SK-N-SH (cell line): ENCODE measurements at regions not wholly inside any gene's neighbourhood (a gene's known extent, or its start where the extent isn't known, plus 50 kb on each side); places are given as distances from the start of the nearest gene placed in this dataset.

Experiments used
- CTCF ChIA-PET: fragments of 300-600, 350-600 bp; formaldehyde crosslinking; extraction: SDS; loops from one replicate; lab custom pipeline; 2021; lab: Yijun Ruan, JAX
- POLR2A ChIA-PET: fragments of 350-600 bp; sonication (Branson Sonifier 250); formaldehyde crosslinking; extraction: SDS; loops from one replicate; lab custom pipeline; 2020; ENCODE audit warnings: antibody characterized with exemption, inconsistent platforms; lab: Yijun Ruan, JAX
- DNase-seq: peaks from one replicate; pipeline ENCODE4 v3.0.0; 2012
- H2AFZ ChIP-seq: fragments of 200-600 bp; sonication (generic); 2 replicates; pipeline ENCODE4 v1.8.1; 2016; ENCODE audit warnings: antibody characterized with exemption, mild to moderate bottlenecking, low read depth
- H3F3A ChIP-seq: fragments of 200-600 bp; sonication (generic); replicated peaks from 2 replicates; pipeline ENCODE3; 2016; ENCODE audit warnings: antibody characterized with exemption, mild to moderate bottlenecking; ENCODE audit not compliant: insufficient read depth
- H3K27ac ChIP-seq, 2 experiments: fragments of 200-500 bp in 1 of 2; fragments of 200-600 bp in 1 of 2; sonication (Bioruptor generic) in 1 of 2; sonication (generic), shearing (Covaris generic) in 1 of 2; 2 replicates each; pipeline versions ENCODE4 v1.5.1 to v1.6.1; 2014 to 2016; ENCODE audit warnings: low read depth in 2 of 2, inconsistent platforms in 1 of 2, low read length in 1 of 2, mild to moderate bottlenecking in 1 of 2, mixed read lengths in 1 of 2
- H3K27me3 ChIP-seq: fragments of 200-600 bp; sonication (generic), shearing (Covaris generic); 2 replicates; pipeline ENCODE4 v1.6.1; 2016; ENCODE audit warnings: mixed run types; ENCODE audit not compliant: insufficient read depth
- H3K36me3 ChIP-seq, 2 experiments: fragments of 200-500 bp in 1 of 2; fragments of 200-600 bp in 1 of 2; sonication (Bioruptor generic) in 1 of 2; sonication (generic) in 1 of 2; replicated peaks in 1 of 2; 2 replicates each; pipeline versions ENCODE3 to v1.5.1; 2014 to 2016; ENCODE audit warnings: low read length in 1 of 2, mild to moderate bottlenecking in 1 of 2; ENCODE audit not compliant: insufficient read depth in 2 of 2, control insufficient read depth in 1 of 2
- H3K4me1 ChIP-seq, 2 experiments: fragments of 200-500 bp in 1 of 2; fragments of 200-600 bp in 1 of 2; sonication (Bioruptor generic) in 1 of 2; sonication (generic), shearing (Covaris generic) in 1 of 2; 2 replicates each; pipeline versions ENCODE4 v1.5.1 to v1.6.1; 2014 to 2016; ENCODE audit warnings: low read depth in 1 of 2, low read length in 1 of 2, mixed run types in 1 of 2; ENCODE audit not compliant: insufficient read depth in 2 of 2, control insufficient read depth in 1 of 2
- H3K4me2 ChIP-seq: fragments of 200-600 bp; sonication (generic), shearing (Covaris generic); 2 replicates; pipeline ENCODE4 v1.6.1; 2017; ENCODE audit warnings: mixed run types
- H3K4me3 ChIP-seq, 2 experiments: fragments of 200-500 bp in 1 of 2; fragments of 200-600 bp in 1 of 2; sonication (Bioruptor generic) in 1 of 2; sonication (generic), shearing (Covaris generic) in 1 of 2; 2 replicates each; pipeline versions ENCODE4 v1.5.1 to v1.8.1; 2014 to 2016; ENCODE audit warnings: low read depth in 2 of 2, inconsistent platforms in 1 of 2, low read length in 1 of 2, mild to moderate bottlenecking in 1 of 2, mixed read lengths in 1 of 2, moderate library complexity in 1 of 2
- H3K79me2 ChIP-seq: fragments of 200-600 bp; sonication (generic); 2 replicates; pipeline ENCODE4 v1.8.1; 2017; ENCODE audit warnings: mild to moderate bottlenecking; ENCODE audit not compliant: insufficient read depth
- H3K9ac ChIP-seq: fragments of 200-600 bp; sonication (generic); 2 replicates; pipeline ENCODE4 v1.6.1; 2017; ENCODE audit warnings: mixed run types
- H3K9me2 ChIP-seq: fragments of 200-600 bp; sonication (generic); 2 replicates; pipeline ENCODE4 v1.6.1; 2017; ENCODE audit warnings: mixed run types
- H3K9me3 ChIP-seq: fragments of 200-600 bp; sonication (generic); 2 replicates; pipeline ENCODE4 v1.6.1; 2017; ENCODE audit warnings: mixed run types, mild to moderate bottlenecking, moderate library complexity
- H4K20me1 ChIP-seq: fragments of 200-600 bp; sonication (generic); 2 replicates; pipeline ENCODE4 v1.6.1; 2017; ENCODE audit warnings: mild to moderate bottlenecking, mixed run types; ENCODE audit not compliant: insufficient read depth
- CHD2 ChIP-seq: fragments of 150-350 bp; IDR thresholded peaks from 2 replicates; pipeline ENCODE4 v1.6.1; 2018; ENCODE audit warnings: low read length; ENCODE audit not compliant: partially characterized antibody
- FOSL2 ChIP-seq: IDR thresholded peaks from 2 replicates; pipeline ENCODE4 v1.4.0; 2012; ENCODE audit warnings: low read depth, mild to moderate bottlenecking, moderate library complexity, borderline replicate concordance
- GATA2 ChIP-seq: sonication (generic); formaldehyde crosslinking; IDR thresholded peaks from 2 replicates; pipeline ENCODE4 v1.5.0; 2020; ENCODE audit warnings: mild to moderate bottlenecking, missing genetic modification reagents
- MXI1 ChIP-seq: IDR thresholded peaks from 2 replicates; pipeline ENCODE4 v1.6.1; 2012; ENCODE audit warnings: mild to moderate bottlenecking, low read depth, low read length, improper control_type of control experiment
- NFIC ChIP-seq: IDR thresholded peaks from 2 replicates; pipeline ENCODE4 v1.4.0; 2012; ENCODE audit warnings: borderline replicate concordance
- NRF1 ChIP-seq: IDR thresholded peaks from 2 replicates; pipeline ENCODE4 v1.6.1; 2012; ENCODE audit warnings: low read depth, mild to moderate bottlenecking, low read length
- RFX5 ChIP-seq: IDR thresholded peaks from 2 replicates; pipeline ENCODE4 v1.6.1; 2012; ENCODE audit warnings: mild to moderate bottlenecking, improper control_type of control experiment, low read length
- SMC3 ChIP-seq: IDR thresholded peaks from 2 replicates; pipeline ENCODE4 v1.6.1; 2012; ENCODE audit warnings: low read depth, low read length, improper control_type of control experiment
- TAF1 ChIP-seq: IDR thresholded peaks from 2 replicates; pipeline ENCODE4 v1.6.1; 2012; ENCODE audit warnings: low read depth, mild to moderate bottlenecking, low read length, moderate library complexity, borderline replicate concordance
- TCF12 ChIP-seq: IDR thresholded peaks from 2 replicates; pipeline ENCODE4 v1.4.0; 2012
- YY1 ChIP-seq: IDR thresholded peaks from 2 replicates; pipeline ENCODE4 v1.4.0; 2012; ENCODE audit warnings: low read depth, mild to moderate bottlenecking
- WGBS: methylation state at CpG from one replicate; pipeline ENCODE4 v1.1.6; 2017; ENCODE audit warnings: low lambda C conversion rate; 5-methylcytosine and 5-hydroxymethylcytosine counted together
- TF ChIP-seq, protein P1 (sequence below): fragments of 150-350 bp; IDR thresholded peaks from 2 replicates; pipeline ENCODE4 v1.6.1; 2016; ENCODE audit warnings: mild to moderate bottlenecking, low read depth, low read length
- TF ChIP-seq, protein P2 (sequence below): IDR thresholded peaks from 2 replicates; pipeline ENCODE4 v1.6.1; 2012; ENCODE audit warnings: mild to moderate bottlenecking, low read depth, low read length, moderate library complexity
- TF ChIP-seq, protein P3 (sequence below): IDR thresholded peaks from 2 replicates; pipeline ENCODE4 v1.4.0; 2012; ENCODE audit warnings: low read depth, borderline replicate concordance
- TF ChIP-seq, protein P4 (sequence below): IDR thresholded peaks from 2 replicates; pipeline ENCODE4 v1.4.0; 2012; ENCODE audit warnings: low read depth
- TF ChIP-seq, protein P5 (sequence below): fragments of 200-600 bp; sonication (generic); IDR thresholded peaks from 2 replicates; pipeline ENCODE4 v1.6.1; 2017; ENCODE audit warnings: antibody characterized with exemption, mild to moderate bottlenecking, moderate library complexity

DNA sequence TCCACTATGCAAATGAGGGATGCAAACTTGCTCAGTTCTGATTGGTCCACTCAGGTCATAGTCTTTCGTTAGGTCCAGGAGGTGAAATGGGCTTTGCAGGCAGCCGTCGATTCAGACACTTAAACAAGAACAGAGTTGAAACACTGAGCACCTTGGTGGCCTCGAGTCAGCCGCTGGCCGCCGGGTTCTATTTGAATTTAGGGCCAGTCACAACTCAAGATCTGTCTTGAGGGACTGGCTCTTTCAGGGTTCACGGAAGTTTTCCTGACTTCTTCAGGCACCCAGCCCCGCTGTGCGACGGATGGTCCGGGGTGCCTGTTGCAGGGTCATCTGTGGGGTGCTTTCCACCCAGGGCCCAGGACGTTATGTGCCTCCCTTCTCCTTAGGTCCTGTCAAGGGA, 412.8 kb upstream of the IRX4 start (continued):
- no peak for TF ChIP-seq TAF1
- TF ChIP-seq RFX5 = no peak

DNA sequence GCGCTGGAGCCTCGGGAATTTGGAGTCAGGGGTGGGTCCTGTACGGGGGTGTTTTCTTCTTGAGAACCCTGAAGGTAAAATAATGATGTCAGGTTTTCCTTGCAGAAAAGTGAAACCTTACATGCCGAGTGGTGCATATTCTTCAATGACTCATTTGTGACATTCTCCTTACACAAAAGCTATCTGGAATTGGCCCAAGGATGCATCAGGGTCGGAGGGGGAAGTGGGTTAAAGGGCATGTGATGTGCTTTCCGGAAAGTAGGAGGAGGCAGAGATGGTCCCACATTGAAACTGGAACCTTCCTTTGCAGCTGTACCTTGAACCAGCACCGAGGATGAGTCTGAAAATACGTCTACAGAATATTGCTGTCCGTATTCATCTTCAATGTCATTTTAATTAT, 411.2 kb upstream of the IRX4 start:
- TF ChIP-seq, protein P1, sequence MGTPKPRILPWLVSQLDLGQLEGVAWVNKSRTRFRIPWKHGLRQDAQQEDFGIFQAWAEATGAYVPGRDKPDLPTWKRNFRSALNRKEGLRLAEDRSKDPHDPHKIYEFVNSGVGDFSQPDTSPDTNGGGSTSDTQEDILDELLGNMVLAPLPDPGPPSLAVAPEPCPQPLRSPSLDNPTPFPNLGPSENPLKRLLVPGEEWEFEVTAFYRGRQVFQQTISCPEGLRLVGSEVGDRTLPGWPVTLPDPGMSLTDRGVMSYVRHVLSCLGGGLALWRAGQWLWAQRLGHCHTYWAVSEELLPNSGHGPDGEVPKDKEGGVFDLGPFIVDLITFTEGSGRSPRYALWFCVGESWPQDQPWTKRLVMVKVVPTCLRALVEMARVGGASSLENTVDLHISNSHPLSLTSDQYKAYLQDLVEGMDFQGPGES = no peak
- TF ChIP-seq, protein P2, sequence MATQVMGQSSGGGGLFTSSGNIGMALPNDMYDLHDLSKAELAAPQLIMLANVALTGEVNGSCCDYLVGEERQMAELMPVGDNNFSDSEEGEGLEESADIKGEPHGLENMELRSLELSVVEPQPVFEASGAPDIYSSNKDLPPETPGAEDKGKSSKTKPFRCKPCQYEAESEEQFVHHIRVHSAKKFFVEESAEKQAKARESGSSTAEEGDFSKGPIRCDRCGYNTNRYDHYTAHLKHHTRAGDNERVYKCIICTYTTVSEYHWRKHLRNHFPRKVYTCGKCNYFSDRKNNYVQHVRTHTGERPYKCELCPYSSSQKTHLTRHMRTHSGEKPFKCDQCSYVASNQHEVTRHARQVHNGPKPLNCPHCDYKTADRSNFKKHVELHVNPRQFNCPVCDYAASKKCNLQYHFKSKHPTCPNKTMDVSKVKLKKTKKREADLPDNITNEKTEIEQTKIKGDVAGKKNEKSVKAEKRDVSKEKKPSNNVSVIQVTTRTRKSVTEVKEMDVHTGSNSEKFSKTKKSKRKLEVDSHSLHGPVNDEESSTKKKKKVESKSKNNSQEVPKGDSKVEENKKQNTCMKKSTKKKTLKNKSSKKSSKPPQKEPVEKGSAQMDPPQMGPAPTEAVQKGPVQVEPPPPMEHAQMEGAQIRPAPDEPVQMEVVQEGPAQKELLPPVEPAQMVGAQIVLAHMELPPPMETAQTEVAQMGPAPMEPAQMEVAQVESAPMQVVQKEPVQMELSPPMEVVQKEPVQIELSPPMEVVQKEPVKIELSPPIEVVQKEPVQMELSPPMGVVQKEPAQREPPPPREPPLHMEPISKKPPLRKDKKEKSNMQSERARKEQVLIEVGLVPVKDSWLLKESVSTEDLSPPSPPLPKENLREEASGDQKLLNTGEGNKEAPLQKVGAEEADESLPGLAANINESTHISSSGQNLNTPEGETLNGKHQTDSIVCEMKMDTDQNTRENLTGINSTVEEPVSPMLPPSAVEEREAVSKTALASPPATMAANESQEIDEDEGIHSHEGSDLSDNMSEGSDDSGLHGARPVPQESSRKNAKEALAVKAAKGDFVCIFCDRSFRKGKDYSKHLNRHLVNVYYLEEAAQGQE = no peak
- TF ChIP-seq SMC3 = no peak
- TF ChIP-seq, protein P3, sequence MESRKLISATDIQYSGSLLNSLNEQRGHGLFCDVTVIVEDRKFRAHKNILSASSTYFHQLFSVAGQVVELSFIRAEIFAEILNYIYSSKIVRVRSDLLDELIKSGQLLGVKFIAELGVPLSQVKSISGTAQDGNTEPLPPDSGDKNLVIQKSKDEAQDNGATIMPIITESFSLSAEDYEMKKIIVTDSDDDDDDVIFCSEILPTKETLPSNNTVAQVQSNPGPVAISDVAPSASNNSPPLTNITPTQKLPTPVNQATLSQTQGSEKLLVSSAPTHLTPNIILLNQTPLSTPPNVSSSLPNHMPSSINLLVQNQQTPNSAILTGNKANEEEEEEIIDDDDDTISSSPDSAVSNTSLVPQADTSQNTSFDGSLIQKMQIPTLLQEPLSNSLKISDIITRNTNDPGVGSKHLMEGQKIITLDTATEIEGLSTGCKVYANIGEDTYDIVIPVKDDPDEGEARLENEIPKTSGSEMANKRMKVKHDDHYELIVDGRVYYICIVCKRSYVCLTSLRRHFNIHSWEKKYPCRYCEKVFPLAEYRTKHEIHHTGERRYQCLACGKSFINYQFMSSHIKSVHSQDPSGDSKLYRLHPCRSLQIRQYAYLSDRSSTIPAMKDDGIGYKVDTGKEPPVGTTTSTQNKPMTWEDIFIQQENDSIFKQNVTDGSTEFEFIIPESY = no peak
- TF ChIP-seq GATA2 (CRISPR knock-in tag) = no peak
- TF ChIP-seq, protein P4, sequence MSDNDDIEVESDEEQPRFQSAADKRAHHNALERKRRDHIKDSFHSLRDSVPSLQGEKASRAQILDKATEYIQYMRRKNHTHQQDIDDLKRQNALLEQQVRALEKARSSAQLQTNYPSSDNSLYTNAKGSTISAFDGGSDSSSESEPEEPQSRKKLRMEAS = no peak
- TF ChIP-seq CHD2 = no peak
- TF ChIP-seq YY1 = no peak
- TF ChIP-seq NFIC = no peak
- no peak for TF ChIP-seq MXI1
- TF ChIP-seq, protein P5, sequence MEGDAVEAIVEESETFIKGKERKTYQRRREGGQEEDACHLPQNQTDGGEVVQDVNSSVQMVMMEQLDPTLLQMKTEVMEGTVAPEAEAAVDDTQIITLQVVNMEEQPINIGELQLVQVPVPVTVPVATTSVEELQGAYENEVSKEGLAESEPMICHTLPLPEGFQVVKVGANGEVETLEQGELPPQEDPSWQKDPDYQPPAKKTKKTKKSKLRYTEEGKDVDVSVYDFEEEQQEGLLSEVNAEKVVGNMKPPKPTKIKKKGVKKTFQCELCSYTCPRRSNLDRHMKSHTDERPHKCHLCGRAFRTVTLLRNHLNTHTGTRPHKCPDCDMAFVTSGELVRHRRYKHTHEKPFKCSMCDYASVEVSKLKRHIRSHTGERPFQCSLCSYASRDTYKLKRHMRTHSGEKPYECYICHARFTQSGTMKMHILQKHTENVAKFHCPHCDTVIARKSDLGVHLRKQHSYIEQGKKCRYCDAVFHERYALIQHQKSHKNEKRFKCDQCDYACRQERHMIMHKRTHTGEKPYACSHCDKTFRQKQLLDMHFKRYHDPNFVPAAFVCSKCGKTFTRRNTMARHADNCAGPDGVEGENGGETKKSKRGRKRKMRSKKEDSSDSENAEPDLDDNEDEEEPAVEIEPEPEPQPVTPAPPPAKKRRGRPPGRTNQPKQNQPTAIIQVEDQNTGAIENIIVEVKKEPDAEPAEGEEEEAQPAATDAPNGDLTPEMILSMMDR = no peak
- no peak for TF ChIP-seq NRF1
- no peak for TF ChIP-seq FOSL2
- TF ChIP-seq TAF1 = no peak
- TF ChIP-seq TCF12 = no peak
- Histone ChIP-seq H3F3A (no peaks in the 10 kb centered on the region), H3K36me3 (no peaks in the 10 kb centered on the region), H4K20me1 (no peaks in the 10 kb centered on the region), H3K9ac (no peak overlapping the region), H3K79me2 (no peaks in the 10 kb centered on the region), H3K27ac (no peak overlapping the region), H3K9me3 (no peaks in the 10 kb centered on the region), H3K27me3 (no peaks in the 10 kb centered on the region; the same call in 1 of the 2 replicates), H3K4me2 (peak overlapping the region; percentile 44; the same call in 1 of the 2 replicates), H3K9me2 (no peaks in the 10 kb centered on the region), H2AFZ (no peak overlapping the region), H3K4me3 (peak overlapping the region in 1 of 2 experiments; percentile 32; a peak in 1 of 4 replicates), H3K4me1 (no peaks in the 10 kb centered on the region)
- CTCF ChIA-PET = interaction anchor here (0.9 kb wide), 1 partner anchor 86 kb away, joined by 3 read pairs; no protein-coding TSS in a partner anchor
- 0% methylated on average over 9 of the region's 9 CpGs for WGBS
- DNase-seq = no peak
- POLR2A ChIA-PET = no interaction called here
